Endothelial cell of umbilical vein (primary cell): ENCODE measurements at regions not wholly inside any gene's neighbourhood (a gene's known extent, or its start where the extent isn't known, plus 50 kb on each side); places are given as distances from the start of the nearest gene placed in this dataset.
"Not testable (repeated sequence)": the region's sequence is repeated elsewhere in the genome, so short reads cannot be mapped to it uniquely, and the experiment has no call there.

ENCODE experiments used
- BruUV-seq: library from RNA; stranded (reverse); fragments of 400-500 nt; replicated peaks from 2 replicates; lab custom pipeline; 2021; lab: Mats Ljungman, UMichigan
- CTCF ChIA-PET: fragments of 300-600, 350-600 bp; sonication (Branson Sonifier 250); formaldehyde crosslinking; loops from one replicate; lab custom pipeline; 2021; ENCODE audit warnings: antibody characterized with exemption, inconsistent platforms; lab: Charles Lee
- POLR2A ChIA-PET: fragments of 300-600, 350-600 bp; sonication (Branson Sonifier 250); formaldehyde crosslinking; loops from one replicate; lab custom pipeline; 2021; ENCODE audit warnings: antibody characterized with exemption, inconsistent platforms; lab: Charles Lee
- DNase-seq: peaks from one replicate; pipeline ENCODE4 v3.0.0-alpha.2; 2011; ENCODE audit warnings: low read depth, low spot score
- FAIRE-seq: peaks from 2 replicates; lab custom pipeline; 2011; peaks lifted over from hg19 to GRCh38; lab: Jason Lieb, UNC
- H2AFZ ChIP-seq: 2 replicates; pipeline ENCODE4 v1.6.0; 2012; ENCODE audit warnings: low read depth, low read length, control low read depth, inconsistent platforms
- H3K27ac ChIP-seq: 2 replicates; pipeline ENCODE4 v1.5.1; 2011; ENCODE audit warnings: low read depth, mild to moderate bottlenecking, control low read depth, low read length, moderate library complexity; ENCODE audit not compliant: insufficient read depth
- H3K27me3 ChIP-seq, 2 experiments: 2 replicates each; pipeline versions ENCODE4 v1.6.0 to v1.6.1; 2011; ENCODE audit warnings: low read length in 2 of 2, mixed read lengths in 1 of 2; ENCODE audit not compliant: control insufficient read depth in 2 of 2, insufficient read depth in 2 of 2
- H3K36me3 ChIP-seq, 2 experiments: 2 replicates in 1 of 2; 3 replicates in 1 of 2; pipeline ENCODE4 v1.5.1; 2011; ENCODE audit warnings: low read length in 2 of 2, mild to moderate bottlenecking in 1 of 2, moderate library complexity in 1 of 2; ENCODE audit not compliant: control insufficient read depth in 2 of 2, insufficient read depth in 2 of 2; ENCODE audit errors: extremely low read depth in 1 of 2
- H3K4me1 ChIP-seq: 3 replicates; pipeline ENCODE4 v1.5.1; 2011; ENCODE audit warnings: mild to moderate bottlenecking, low read length; ENCODE audit not compliant: control insufficient read depth, insufficient read depth; ENCODE audit errors: extremely low read depth
- H3K4me2 ChIP-seq: 2 replicates; pipeline ENCODE4 v1.6.1; 2011; ENCODE audit warnings: low read length, control low read depth, mixed read lengths; ENCODE audit not compliant: insufficient read depth
- H3K4me3 ChIP-seq, 3 experiments: fragments of 200-600 bp in 1 of 3; sonication (generic), shearing (Covaris generic) in 1 of 3; replicated peaks in 1 of 3; 2 replicates each; pipeline ENCODE4 v1.5.1; 2011 to 2016; ENCODE audit warnings: control low read depth in 3 of 3, low read length in 3 of 3, mild to moderate bottlenecking in 2 of 3, inconsistent platforms in 1 of 3, low read depth in 1 of 3, moderate library complexity in 1 of 3; ENCODE audit not compliant: insufficient read depth in 1 of 3
- H3K79me2 ChIP-seq: 2 replicates; pipeline ENCODE4 v1.6.0; 2012; ENCODE audit warnings: low read length, inconsistent platforms; ENCODE audit not compliant: control insufficient read depth, insufficient read depth
- H3K9ac ChIP-seq: replicated peaks from 2 replicates; pipeline ENCODE3; 2011; ENCODE audit warnings: low read length, control low read depth; ENCODE audit not compliant: insufficient read depth; ENCODE audit errors: extremely low read depth
- H3K9me1 ChIP-seq: replicated peaks from 3 replicates; pipeline ENCODE4 v1.6.0; 2011; ENCODE audit warnings: mild to moderate bottlenecking, low read length; ENCODE audit not compliant: control insufficient read depth, insufficient read depth; ENCODE audit errors: extremely low read depth
- H3K9me3 ChIP-seq: replicated peaks from 2 replicates; pipeline ENCODE4 v1.5.1; 2012; ENCODE audit warnings: low read length, inconsistent platforms; ENCODE audit not compliant: control insufficient read depth, insufficient read depth
- H4K20me1 ChIP-seq: replicated peaks from 2 replicates; pipeline ENCODE3; 2011; ENCODE audit warnings: mild to moderate bottlenecking, low read length; ENCODE audit not compliant: control insufficient read depth, insufficient read depth; ENCODE audit errors: extremely low read depth
- EZH2 ChIP-seq: IDR thresholded peaks from 2 replicates; pipeline ENCODE4 v1.6.1; 2012; ENCODE audit warnings: borderline replicate concordance, low read depth, mild to moderate bottlenecking, moderate library complexity, low read length, inconsistent platforms; ENCODE audit not compliant: severe bottlenecking
- GATA2 ChIP-seq: IDR thresholded peaks from 2 replicates; pipeline ENCODE4 v1.7.0; 2011; ENCODE audit warnings: low read depth, mild to moderate bottlenecking, moderate library complexity, mixed read lengths, low read length; ENCODE audit not compliant: insufficient read length, insufficient read depth
- JUN ChIP-seq: IDR thresholded peaks from 2 replicates; pipeline ENCODE4 v1.6.1; 2011; ENCODE audit warnings: borderline replicate concordance, low read depth; ENCODE audit not compliant: insufficient read length, insufficient read depth
- POLR2AphosphoS5 ChIP-seq: IDR thresholded peaks from 2 replicates; pipeline ENCODE4 v1.6.1; 2012; ENCODE audit warnings: low read depth, mild to moderate bottlenecking, control low read depth, low read length, moderate library complexity; ENCODE audit not compliant: insufficient read depth
- dilution Hi-C: fragments of 300-500 bp; cut with MboI; formaldehyde crosslinking; loops from one replicate; pipeline ENCODE4 v1.15.0; 2019; ENCODE audit warnings: low sequenced_read_pairs; ENCODE audit not compliant: extremely low pct_ligation_motif_present
- intact Hi-C: fragments of 100-400 bp; cut with micrococcal nuclease; formaldehyde crosslinking; loops from one replicate; pipeline ENCODE4 v1.10.0; 2022
- TF ChIP-seq, protein P1 (sequence below): IDR thresholded peaks from 2 replicates; pipeline ENCODE4 v1.6.1; 2011; ENCODE audit not compliant: insufficient read depth, insufficient read length

DNA sequence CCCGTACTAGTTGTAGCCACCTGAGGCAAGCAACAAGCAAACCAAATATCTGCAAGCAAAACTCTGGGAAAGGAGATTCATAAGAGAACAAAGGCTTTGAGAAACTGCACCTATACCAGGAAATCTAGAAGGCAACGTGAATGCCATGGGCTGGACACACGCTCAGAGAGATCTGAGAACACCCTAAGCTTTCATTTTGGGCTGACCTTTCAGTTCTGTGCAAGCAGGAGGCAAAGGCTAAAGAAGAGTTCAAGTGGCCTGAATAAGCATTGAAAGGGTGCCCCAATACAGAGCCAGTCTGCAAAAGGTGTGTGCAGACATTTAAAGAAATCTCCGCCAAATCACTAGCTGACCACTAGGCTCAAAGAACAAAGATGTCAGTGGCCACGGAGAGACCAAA is 461.6 kb downstream of the PYDC2 start:
- H3K9me3 ChIP-seq = no peaks in the 10 kb centered on the region
- no peak overlapping the region for H2AFZ ChIP-seq
- no peaks in the 10 kb centered on the region for H3K4me1 ChIP-seq
- no TSS peak for BruUV-seq
- no peak overlapping the region for H3K4me3 ChIP-seq
- dilution Hi-C loops = no loop called here
- no peak overlapping the region for H3K4me2 ChIP-seq
- POLR2A ChIA-PET = no interaction called here
- TF ChIP-seq EZH2 (no peak), JUN (no peak), GATA2 (no peak), POLR2AphosphoS5 (no peak)
- TF ChIP-seq, protein P1, sequence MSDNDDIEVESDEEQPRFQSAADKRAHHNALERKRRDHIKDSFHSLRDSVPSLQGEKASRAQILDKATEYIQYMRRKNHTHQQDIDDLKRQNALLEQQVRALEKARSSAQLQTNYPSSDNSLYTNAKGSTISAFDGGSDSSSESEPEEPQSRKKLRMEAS = no peak
- H4K20me1 ChIP-seq = no peaks in the 10 kb centered on the region
- H3K9ac ChIP-seq = no peak overlapping the region
- CTCF ChIA-PET = interaction anchor here (1.1 kb wide), 1 partner anchor 9 kb away, joined by 4 read pairs; no protein-coding TSS in a partner anchor
- FAIRE-seq = no peak
- no peak for DNase-seq
- H3K9me1 ChIP-seq = no peaks in the 10 kb centered on the region
- no peaks in the 10 kb centered on the region for H3K79me2 ChIP-seq
- H3K27me3 ChIP-seq = no peaks in the 10 kb centered on the region
- H3K27ac ChIP-seq = no peak overlapping the region
- no peaks in the 10 kb centered on the region for H3K36me3 ChIP-seq
- intact Hi-C loops = no loop called here

DNA sequence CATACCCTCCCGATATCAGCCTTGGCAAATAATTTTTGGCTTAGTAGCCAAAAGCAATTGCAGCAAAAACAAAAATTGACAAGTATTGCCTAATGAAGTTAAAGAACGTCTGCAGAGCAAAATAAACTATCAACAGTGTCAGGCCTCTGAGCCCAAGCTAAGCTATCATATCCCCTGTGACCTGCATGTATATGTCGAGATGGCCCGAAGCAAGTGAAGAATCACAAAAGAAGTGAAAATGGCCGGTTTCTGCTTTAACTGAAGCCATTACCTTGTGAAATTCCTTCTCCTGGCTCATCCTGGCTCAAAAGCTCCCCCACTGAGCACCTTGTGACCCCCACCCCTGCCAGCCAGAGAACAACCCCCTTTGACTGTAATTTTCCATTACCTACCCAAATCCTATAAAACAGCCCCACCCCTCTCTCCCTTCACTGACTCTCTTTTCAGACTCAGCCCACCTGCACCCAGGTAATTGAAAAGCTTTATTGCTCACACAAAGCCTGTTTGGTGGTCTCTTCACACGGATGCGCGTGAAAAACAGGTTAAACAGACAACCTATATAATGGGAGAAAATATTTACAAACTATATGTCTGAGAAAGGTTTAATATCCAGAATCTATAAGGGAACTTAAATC is 466.3 kb downstream of the PYDC2 start:
- H3K27me3 ChIP-seq, POLR2A ChIA-PET, H4K20me1 ChIP-seq, intact Hi-C loops, H3K9ac ChIP-seq, dilution Hi-C loops, DNase-seq, BruUV-seq, CTCF ChIA-PET, H3K79me2 ChIP-seq, H3K4me3 ChIP-seq, H2AFZ ChIP-seq, H3K36me3 ChIP-seq, H3K4me1 ChIP-seq, H3K9me3 ChIP-seq, H3K27ac ChIP-seq, H3K9me1 ChIP-seq, H3K4me2 ChIP-seq, FAIRE-seq: not testable (repeated sequence)

DNA sequence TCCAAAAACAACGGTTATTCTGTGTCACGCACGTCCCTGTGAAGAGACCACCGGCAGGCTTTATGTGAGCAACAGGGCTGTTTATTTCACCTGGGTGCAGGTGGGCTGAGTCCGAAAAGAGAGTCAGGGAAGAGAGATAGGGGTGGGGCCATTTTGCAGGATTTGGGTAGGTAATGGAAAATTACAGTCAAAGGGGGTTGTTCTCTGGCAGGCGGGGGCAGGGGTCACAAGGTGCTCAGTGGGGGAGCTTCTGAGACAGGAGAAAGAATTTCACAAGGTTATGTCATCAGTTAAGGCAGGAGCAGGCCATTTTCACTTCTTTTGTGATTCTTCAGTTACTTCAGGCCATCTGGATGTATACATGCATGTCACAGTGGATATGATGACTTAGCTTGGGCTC is 467.0 kb downstream of the PYDC2 start:
- H3K27me3 ChIP-seq, intact Hi-C loops, H3K79me2 ChIP-seq, H3K9me1 ChIP-seq, CTCF ChIA-PET, H3K36me3 ChIP-seq, FAIRE-seq, H3K4me2 ChIP-seq, DNase-seq, H3K4me1 ChIP-seq, H4K20me1 ChIP-seq, H3K27ac ChIP-seq, dilution Hi-C loops, H2AFZ ChIP-seq, H3K9ac ChIP-seq, H3K9me3 ChIP-seq, POLR2A ChIA-PET, H3K4me3 ChIP-seq, BruUV-seq: not testable (repeated sequence)
